ENCODE measurements at regions not wholly inside any gene's neighbourhood (a gene's known extent, or its start where the extent isn't known, plus 50 kb on each side); places are given as distances from the start of the nearest gene placed in this dataset.
A peak's percentile ranks its signal among the peaks of the same experiment; 100 is the strongest.
"Not testable (repeated sequence)": the region's sequence is repeated elsewhere in the genome, so short reads cannot be mapped to it uniquely, and the experiment has no call there.

- DNase-seq = no peak
Measured at GRCh38 chr15:45962733-45963132, 327.9 kb downstream of the SQOR start.

GRCh38 chr15:45970542-45970941 is 335.7 kb downstream of the SQOR start:
- DNase-seq = no peak

- DNase-seq = no peak
Measured at GRCh38 chr15:45980366-45980765, 345.5 kb downstream of the SQOR start.

- DNase-seq = no peak
Measured at GRCh38 chr15:45981625-45982024, 346.8 kb downstream of the SQOR start.

GRCh38 chr15:45991863-45992262 is 357.0 kb downstream of the SQOR start:
- DNase-seq = no peak

- DNase-seq = no peak
Measured at GRCh38 chr15:45993072-45993471, 358.2 kb downstream of the SQOR start.

- no peak for DNase-seq
Measured at GRCh38 chr15:45993508-45993907, 358.7 kb downstream of the SQOR start.

- no peak for DNase-seq
Measured at GRCh38 chr15:45995800-45996199, 361.0 kb downstream of the SQOR start.

GRCh38 chr15:46014532-46014931 is 379.7 kb downstream of the SQOR start:
- no peak for DNase-seq

GRCh38 chr15:46034755-46035154 is 399.9 kb downstream of the SQOR start:
- DNase-seq = no peak

GRCh38 chr15:46039703-46040102 is 404.9 kb downstream of the SQOR start:
- DNase-seq = no peak

- DNase-seq = no peak
Measured at GRCh38 chr15:46041905-46042304, 407.1 kb downstream of the SQOR start.

GRCh38 chr15:46059921-46060594 is 425.2 kb downstream of the SQOR start:
- DNase-seq = no peak

GRCh38 chr15:46061002-46061401 is 426.2 kb downstream of the SQOR start:
- no peak for DNase-seq

- no peak for DNase-seq
Measured at GRCh38 chr15:46077220-46077619, 442.4 kb downstream of the SQOR start.

- no peak for DNase-seq
Measured at GRCh38 chr15:46079046-46079445, 444.2 kb downstream of the SQOR start.

- DNase-seq = no peak
Measured at GRCh38 chr15:46080016-46080415, 445.2 kb downstream of the SQOR start.

- no peak for DNase-seq
Measured at GRCh38 chr15:46088486-46089445, 453.9 kb downstream of the SQOR start.

- no peak for DNase-seq
Measured at GRCh38 chr15:46089467-46089935, 454.7 kb downstream of the SQOR start.

- peak; percentile 14 for DNase-seq
Measured at GRCh38 chr15:46091860-46092450, 457.1 kb downstream of the SQOR start.

GRCh38 chr15:46098006-46098405 is 463.2 kb downstream of the SQOR start:
- not testable (repeated sequence) for DNase-seq

- DNase-seq = no peak
Measured at GRCh38 chr15:46110755-46111154, 475.9 kb downstream of the SQOR start.

GRCh38 chr15:46111730-46112129 is 476.9 kb downstream of the SQOR start:
- no peak for DNase-seq

GRCh38 chr15:46117071-46117470 is 482.2 kb downstream of the SQOR start:
- DNase-seq = no peak
